Naive B cell (primary cell): ENCODE measurements at regions not wholly inside any gene's neighbourhood (a gene's known extent, or its start where the extent isn't known, plus 50 kb on each side); places are given as distances from the start of the nearest gene placed in this dataset.
"Not testable (repeated sequence)": the region's sequence is repeated elsewhere in the genome, so short reads cannot be mapped to it uniquely, and the experiment has no call there.

Source experiments
- ATAC-seq, 2 donors: fragments of 150-1000 bp; cut with Tn5 transposase; 2 replicates each; pipeline ENCODE4 v1.10.0; 2021; ENCODE audit warnings: low read depth in 2 of 2, mild to moderate bottlenecking in 2 of 2, moderate library complexity in 2 of 2
- DNase-seq: peaks from one replicate; pipeline ENCODE4 v3.0.0; 2022
- H3K27ac Mint-ChIP-seq, 6 donors: one replicate each; pipeline ENCODE4 v1.8.0; 2020 to 2022; ENCODE audit warnings: mild to moderate bottlenecking in 6 of 6, mixed read lengths in 6 of 6, moderate library complexity in 5 of 6, inconsistent platforms in 2 of 6
- H3K27me3 Mint-ChIP-seq, 3 donors: one replicate each; pipeline ENCODE4 v1.8.0; 2021 to 2022; ENCODE audit warnings: mixed read lengths in 3 of 3, mild to moderate bottlenecking in 1 of 3
- H3K36me3 Mint-ChIP-seq, 2 donors: one replicate each; pipeline ENCODE4 v1.8.0; 2020 to 2022; ENCODE audit warnings: mixed read lengths in 2 of 2, inconsistent platforms in 1 of 2, mild to moderate bottlenecking in 1 of 2
- H3K4me1 Mint-ChIP-seq, 3 donors: one replicate each; pipeline ENCODE4 v1.8.0; 2020 to 2022; ENCODE audit warnings: mixed read lengths in 3 of 3, inconsistent platforms in 1 of 3, mild to moderate bottlenecking in 1 of 3, moderate library complexity in 1 of 3
- H3K4me3 Mint-ChIP-seq, 8 donors: one replicate each; pipeline ENCODE4 v1.8.0; 2020 to 2022; ENCODE audit warnings: mild to moderate bottlenecking in 8 of 8, mixed read lengths in 8 of 8, moderate library complexity in 8 of 8, inconsistent platforms in 2 of 8
- H3K9me3 Mint-ChIP-seq, 7 donors: one replicate each; pipeline ENCODE4 v1.8.0; 2020 to 2022; ENCODE audit warnings: mixed read lengths in 7 of 7, mild to moderate bottlenecking in 5 of 7, inconsistent platforms in 2 of 7, moderate library complexity in 1 of 7

DNA sequence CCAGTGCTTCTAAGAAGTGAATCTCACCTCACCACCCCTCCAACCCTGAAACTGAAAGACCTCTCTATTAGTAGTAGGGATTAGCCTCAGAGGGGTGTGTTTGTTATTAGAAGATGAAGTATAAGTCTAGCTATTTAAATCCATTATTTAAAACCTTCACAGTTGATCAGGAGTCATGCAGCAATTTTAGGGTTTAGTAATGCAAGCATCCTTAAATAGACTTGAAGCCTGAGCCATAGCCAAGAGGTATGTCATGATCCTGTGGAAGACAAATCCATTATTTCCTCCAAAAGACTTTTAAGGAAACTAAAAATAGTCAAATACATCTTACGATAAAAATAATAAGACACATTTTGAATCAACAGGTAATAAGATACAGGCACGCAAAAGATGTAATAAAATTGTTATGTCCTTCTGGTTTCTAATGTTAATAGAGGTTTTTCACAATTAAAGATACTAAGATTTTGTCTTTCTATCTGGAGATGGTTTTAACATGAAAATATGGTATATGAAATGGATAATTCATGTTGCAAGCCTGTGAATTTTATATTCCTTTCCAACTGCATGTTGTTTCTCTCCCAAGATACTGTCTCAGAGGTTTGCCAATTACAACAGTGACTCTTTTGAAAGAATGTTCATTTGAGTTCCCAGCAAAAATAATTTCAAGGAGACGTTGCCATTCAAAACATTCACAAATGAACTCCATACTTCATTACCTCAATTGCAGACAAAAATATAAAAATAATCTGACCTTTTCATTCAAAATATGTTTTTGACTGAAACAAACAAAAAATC, 68.0 kb downstream of the LUZP4 start:
- Mint-ChIP-seq H3K27ac (no peak overlapping the region), H3K4me1 (no peaks in the 10 kb centered on the region), H3K9me3 (peaks cover 0 to 4% (median 0%) of the 10 kb centered on the region in 7 donors), H3K27me3 (no peaks in the 10 kb centered on the region), H3K36me3 (no peaks in the 10 kb centered on the region), H3K4me3 (no peak overlapping the region)
- ATAC-seq = no peak
- no peak for DNase-seq

DNA sequence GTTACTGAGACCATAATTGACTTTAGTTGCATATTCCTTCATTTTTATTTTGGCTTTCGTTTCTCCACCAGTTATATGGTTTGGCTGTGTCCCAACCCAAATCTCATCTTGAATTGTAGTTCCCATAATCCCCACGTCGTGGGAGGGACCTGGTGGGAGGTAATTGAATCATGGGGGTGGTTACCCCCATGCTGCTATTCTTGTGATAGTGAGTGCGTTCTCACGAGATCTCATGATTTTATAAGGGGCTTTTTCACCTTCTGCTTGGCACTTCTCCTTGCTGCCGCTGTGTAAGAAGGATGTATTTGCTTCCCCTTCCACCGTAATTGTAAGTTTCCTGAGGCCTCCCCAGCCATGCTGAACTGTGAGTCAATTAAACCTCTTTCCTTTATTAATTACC, 70.0 kb downstream of the LUZP4 start:
- not testable (repeated sequence) for H3K9me3 Mint-ChIP-seq, H3K27ac Mint-ChIP-seq, H3K4me3 Mint-ChIP-seq, H3K4me1 Mint-ChIP-seq, H3K36me3 Mint-ChIP-seq, H3K27me3 Mint-ChIP-seq, DNase-seq, ATAC-seq

- DNase-seq = no peak
- no peak for ATAC-seq
- no peak overlapping the region for H3K4me3 Mint-ChIP-seq
- no peak overlapping the region for H3K27ac Mint-ChIP-seq
- H3K9me3 Mint-ChIP-seq = peaks cover 0 to 6% (median 2%) of the 10 kb centered on the region in 7 donors
- H3K27me3 Mint-ChIP-seq = no peaks in the 10 kb centered on the region
- H3K36me3 Mint-ChIP-seq = no peaks in the 10 kb centered on the region
- H3K4me1 Mint-ChIP-seq = no peaks in the 10 kb centered on the region
Observed at GRCh38 chrX:115360220-115360781, 70.8 kb downstream of the LUZP4 start.

- peaks cover 0 to 8% (median 2%) of the 10 kb centered on the region in 7 donors for H3K9me3 Mint-ChIP-seq
- no peaks in the 10 kb centered on the region for H3K4me1 Mint-ChIP-seq
- DNase-seq (no peak), ATAC-seq (no peak)
- no peak overlapping the region for H3K27ac Mint-ChIP-seq
- H3K27me3 Mint-ChIP-seq = peaks cover 0 to 7% (median 0%) of the 10 kb centered on the region in 3 donors
- H3K4me3 Mint-ChIP-seq = peak overlapping the region in 1 of 8 donors; percentile 12
- H3K36me3 Mint-ChIP-seq = no peaks in the 10 kb centered on the region
Observed at GRCh38 chrX:115362334-115363095, 73.0 kb downstream of the LUZP4 start.

DNA sequence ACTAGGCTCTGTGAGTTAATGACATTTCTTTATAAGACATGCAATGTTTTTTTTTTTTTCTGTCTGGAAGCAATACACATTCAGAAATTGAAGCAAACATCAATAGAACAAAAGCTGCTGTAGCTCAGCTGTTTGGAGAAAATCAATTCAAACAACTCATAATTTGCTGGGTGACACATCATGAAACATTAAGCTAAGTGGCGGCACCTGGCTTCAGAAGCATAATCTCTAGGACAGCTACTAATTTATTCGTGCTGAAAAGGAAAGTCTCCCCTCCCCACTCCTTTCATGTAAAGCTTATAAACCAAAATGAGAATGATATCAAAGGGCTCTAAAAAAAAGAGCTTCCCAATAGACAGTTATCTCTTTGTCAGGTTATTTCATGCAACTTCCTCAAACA, 73.9 kb downstream of the LUZP4 start:
- Mint-ChIP-seq H3K4me3 (no peak overlapping the region), H3K4me1 (no peaks in the 10 kb centered on the region)

DNA sequence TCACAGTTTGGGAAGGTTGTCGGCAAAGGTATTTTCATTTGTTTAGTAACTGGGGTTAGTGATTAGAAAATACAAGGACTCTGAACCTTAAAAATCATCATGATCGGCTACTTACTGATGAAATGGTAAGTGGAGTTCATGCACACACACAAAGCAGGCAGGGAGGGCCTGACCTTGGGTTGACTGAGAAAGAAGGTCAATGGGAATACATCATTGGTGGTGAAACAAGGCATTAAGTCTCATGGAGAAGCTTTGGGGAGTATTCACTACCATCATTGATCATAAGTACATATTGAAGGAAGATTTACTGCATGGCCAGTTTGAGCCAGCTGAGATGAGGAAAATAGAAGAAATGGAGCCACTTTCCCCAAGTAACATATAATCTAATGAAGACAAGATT, 74.4 kb downstream of the LUZP4 start:
- no peaks in the 10 kb centered on the region for H3K4me1 Mint-ChIP-seq
- H3K27me3 Mint-ChIP-seq = peaks cover 0 to 7% (median 0%) of the 10 kb centered on the region in 3 donors
- H3K36me3 Mint-ChIP-seq = no peaks in the 10 kb centered on the region
- ATAC-seq (no peak), DNase-seq (no peak)
- peaks cover 0 to 8% (median 2%) of the 10 kb centered on the region in 7 donors for H3K9me3 Mint-ChIP-seq
- no peak overlapping the region for H3K27ac Mint-ChIP-seq
- H3K4me3 Mint-ChIP-seq = no peak overlapping the region

More for the DNA sequence above, 73.9 kb downstream of the LUZP4 start:
- no peaks in the 10 kb centered on the region for H3K36me3 Mint-ChIP-seq
- no peak for DNase-seq
- H3K27ac Mint-ChIP-seq = no peak overlapping the region
- ATAC-seq = no peak
- H3K27me3 Mint-ChIP-seq = peaks cover 0 to 7% (median 0%) of the 10 kb centered on the region in 3 donors
- peaks cover 0 to 8% (median 2%) of the 10 kb centered on the region in 7 donors for H3K9me3 Mint-ChIP-seq

GRCh38 chrX:115364670-115365069, 75.2 kb downstream of the LUZP4 start:
- ATAC-seq = no peak
- peaks cover 0 to 8% (median 2%) of the 10 kb centered on the region in 7 donors for H3K9me3 Mint-ChIP-seq
- no peak for DNase-seq
- no peaks in the 10 kb centered on the region for H3K36me3 Mint-ChIP-seq
- H3K27ac Mint-ChIP-seq = no peak overlapping the region
- H3K4me3 Mint-ChIP-seq = no peak overlapping the region
- H3K4me1 Mint-ChIP-seq = no peaks in the 10 kb centered on the region
- H3K27me3 Mint-ChIP-seq = peaks cover 0 to 7% (median 0%) of the 10 kb centered on the region in 3 donors

- DNase-seq (no peak), ATAC-seq (no peak)
- no peaks in the 10 kb centered on the region for H3K4me1 Mint-ChIP-seq
- H3K27ac Mint-ChIP-seq = no peak overlapping the region
- H3K36me3 Mint-ChIP-seq = no peaks in the 10 kb centered on the region
- peaks cover 0 to 8% (median 2%) of the 10 kb centered on the region in 7 donors for H3K9me3 Mint-ChIP-seq
- H3K4me3 Mint-ChIP-seq = no peak overlapping the region
- peaks cover 0 to 7% (median 0%) of the 10 kb centered on the region in 3 donors for H3K27me3 Mint-ChIP-seq
Observed at GRCh38 chrX:115366535-115366934, 77.0 kb downstream of the LUZP4 start.

DNA sequence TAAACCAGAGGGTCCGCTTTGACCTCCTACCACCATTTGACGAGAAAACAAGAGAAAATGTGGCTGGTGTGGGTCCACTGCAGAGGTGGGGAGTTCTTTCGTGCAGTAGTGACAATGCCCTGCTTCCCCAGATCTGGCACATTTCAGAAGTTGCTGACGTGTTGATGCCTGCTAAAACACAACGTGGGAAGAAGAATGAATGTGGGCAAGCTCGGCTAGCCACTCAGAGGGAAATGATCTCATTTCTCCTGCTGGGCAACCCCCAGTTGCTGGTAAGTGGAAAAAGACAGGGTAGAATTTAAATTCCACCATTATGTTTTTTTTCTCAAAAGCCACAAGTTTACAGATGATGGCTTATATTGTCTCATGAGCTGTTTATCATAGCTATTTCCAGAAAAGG, 77.9 kb downstream of the LUZP4 start:
- DNase-seq (no peak), ATAC-seq (no peak)
- Mint-ChIP-seq H3K27me3 (peaks cover 0 to 7% (median 0%) of the 10 kb centered on the region in 3 donors), H3K36me3 (no peaks in the 10 kb centered on the region), H3K4me1 (no peaks in the 10 kb centered on the region), H3K9me3 (peaks cover 0 to 8% (median 2%) of the 10 kb centered on the region in 7 donors), H3K27ac (no peak overlapping the region), H3K4me3 (no peak overlapping the region)

- ATAC-seq (no peak), DNase-seq (no peak)
- no peak overlapping the region for H3K4me3 Mint-ChIP-seq
- H3K9me3 Mint-ChIP-seq = peaks cover 0 to 5% (median 2%) of the 10 kb centered on the region in 7 donors
- H3K36me3 Mint-ChIP-seq = no peaks in the 10 kb centered on the region
- H3K4me1 Mint-ChIP-seq = no peaks in the 10 kb centered on the region
- H3K27me3 Mint-ChIP-seq = peaks cover 0 to 7% (median 0%) of the 10 kb centered on the region in 3 donors
- no peak overlapping the region for H3K27ac Mint-ChIP-seq
Observed at GRCh38 chrX:115367951-115368350, 78.4 kb downstream of the LUZP4 start.

DNA sequence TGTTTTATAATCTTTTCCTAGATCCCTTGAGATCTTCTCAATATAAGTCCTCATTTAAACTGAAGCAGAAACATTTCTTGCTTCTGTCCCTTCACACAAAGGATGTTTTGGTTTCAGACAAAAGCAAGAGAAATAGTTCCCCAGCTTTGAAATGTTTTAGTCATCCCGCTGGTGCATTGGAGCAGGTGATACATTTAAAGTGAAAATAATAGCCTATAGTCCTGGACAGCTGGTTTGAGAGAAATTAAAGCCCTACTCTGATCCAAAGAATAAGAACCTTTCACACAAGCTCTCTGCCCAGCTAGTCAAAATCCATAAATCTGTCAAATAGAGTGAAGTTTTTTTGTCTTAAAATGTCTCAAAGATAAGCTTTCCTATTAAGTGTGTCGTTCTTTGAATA, 79.4 kb downstream of the LUZP4 start:
- H3K36me3 Mint-ChIP-seq = no peaks in the 10 kb centered on the region
- peaks cover 0 to 3% (median 2%) of the 10 kb centered on the region in 7 donors for H3K9me3 Mint-ChIP-seq
- no peak for ATAC-seq
- DNase-seq = no peak
- H3K4me3 Mint-ChIP-seq = no peak overlapping the region
- H3K27me3 Mint-ChIP-seq = peaks cover 0 to 7% (median 0%) of the 10 kb centered on the region in 3 donors
- H3K27ac Mint-ChIP-seq = no peak overlapping the region
- H3K4me1 Mint-ChIP-seq = no peaks in the 10 kb centered on the region

DNA sequence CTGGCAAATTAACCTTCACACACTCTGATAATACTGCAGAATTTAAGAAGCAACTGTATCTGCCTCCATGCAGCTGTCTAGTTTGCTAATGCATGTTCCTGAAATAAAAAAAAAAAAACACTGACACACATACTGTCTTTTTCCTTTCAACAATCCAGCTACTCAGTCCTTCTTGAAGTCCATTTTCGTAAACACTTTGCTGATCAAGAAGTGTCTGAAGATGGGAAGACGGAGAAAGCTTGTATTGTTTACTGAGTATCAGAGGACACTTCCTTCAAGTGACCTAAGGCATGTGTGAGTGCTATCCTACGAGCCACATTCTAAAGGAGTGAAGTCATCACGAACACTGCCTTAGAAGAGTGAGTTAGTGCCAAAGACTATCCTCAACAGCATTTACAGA, 82.6 kb downstream of the LUZP4 start:
- ATAC-seq (no peak), DNase-seq (no peak)
- Mint-ChIP-seq H3K4me1 (no peaks in the 10 kb centered on the region), H3K27ac (no peak overlapping the region), H3K9me3 (peaks cover 0 to 5% (median 0%) of the 10 kb centered on the region in 7 donors), H3K36me3 (no peaks in the 10 kb centered on the region), H3K27me3 (peaks cover 0 to 3% (median 0%) of the 10 kb centered on the region in 3 donors), H3K4me3 (no peak overlapping the region)

DNA sequence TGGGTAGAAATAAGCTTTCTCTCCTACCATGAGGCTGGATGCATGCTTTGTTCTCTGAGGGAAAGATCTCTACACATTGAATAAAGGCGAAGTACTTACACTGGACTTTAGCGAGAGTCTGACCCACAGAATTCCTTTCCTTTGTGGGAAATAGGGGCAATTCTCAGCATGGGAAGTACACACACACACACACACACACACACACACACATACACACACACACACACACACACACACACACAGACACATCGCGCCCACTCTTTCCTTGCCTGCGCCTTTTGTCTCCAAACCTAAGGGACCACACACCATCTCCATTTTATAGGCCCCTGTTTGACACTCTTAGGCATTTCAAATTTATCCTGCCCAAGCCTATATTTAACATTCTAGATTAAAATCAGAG, 83.8 kb downstream of the LUZP4 start:
- Mint-ChIP-seq H3K4me1 (no peaks in the 10 kb centered on the region), H3K36me3 (no peaks in the 10 kb centered on the region), H3K4me3 (no peak overlapping the region), H3K27me3 (no peaks in the 10 kb centered on the region), H3K27ac (no peak overlapping the region), H3K9me3 (peaks cover 0 to 5% (median 0%) of the 10 kb centered on the region in 7 donors)
- ATAC-seq = no peak
- no peak for DNase-seq
